ENCODE measurements at regions not wholly inside any gene's neighbourhood (a gene's known extent, or its start where the extent isn't known, plus 50 kb on each side); places are given as distances from the start of the nearest gene placed in this dataset.
"Not testable (repeated sequence)": the region's sequence is repeated elsewhere in the genome, so short reads cannot be mapped to it uniquely, and the experiment has no call there.

DNA sequence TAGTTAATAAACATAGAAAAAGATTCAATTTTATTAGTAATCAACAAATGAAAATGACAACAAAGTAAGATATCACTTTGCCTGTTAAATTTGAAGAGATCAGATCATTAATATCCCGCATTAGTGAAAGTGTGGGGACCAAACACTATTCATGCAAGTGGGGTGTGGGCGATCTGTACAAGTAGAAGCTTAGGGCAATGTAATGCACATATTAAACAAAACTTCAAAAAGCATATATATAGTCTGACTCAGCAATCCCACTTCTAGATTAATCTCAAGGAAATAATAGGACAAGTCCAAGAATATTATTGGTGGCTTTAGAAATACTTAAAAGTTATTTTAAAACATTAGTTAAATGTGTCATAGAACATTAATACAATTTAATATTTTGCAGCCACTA is 188.5 kb downstream of the LRRC70 start:
- no peak for DNase-seq

DNA sequence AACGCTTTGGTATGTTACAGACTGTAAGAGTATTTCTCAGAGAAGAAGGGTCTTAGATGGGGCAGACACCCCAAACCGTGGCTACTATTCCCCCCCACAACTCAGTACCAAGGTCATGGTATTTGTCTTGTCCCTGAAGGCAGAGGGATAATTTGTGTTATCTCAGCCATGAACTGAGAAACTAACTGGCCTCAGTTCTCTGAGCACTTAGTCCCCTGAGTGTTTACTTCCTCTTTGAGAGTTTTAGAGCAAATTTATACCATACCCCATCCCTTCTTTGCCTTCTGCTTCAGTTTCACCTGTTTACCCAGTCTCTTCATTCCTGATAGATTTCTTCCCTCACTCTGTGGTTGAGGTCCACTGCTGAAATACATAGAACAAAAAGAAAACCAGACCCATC is 183.9 kb downstream of the LRRC70 start:
- DNase-seq, result no peak

GRCh38 chr5:62757686-62758085 is 179.1 kb downstream of the LRRC70 start:
- not testable (repeated sequence) for DNase-seq

- not testable (repeated sequence) for DNase-seq
These were observed 174.4 kb downstream of the LRRC70 start for GRCh38 chr5:62752998-62753367.

- DNase-seq, result not testable (repeated sequence)
These were observed 173.7 kb downstream of the LRRC70 start for GRCh38 chr5:62752056-62752997.

- DNase-seq, result no peak
These were observed 163.6 kb downstream of the LRRC70 start for GRCh38 chr5:62742207-62742606.

- no peak for DNase-seq
These were observed 163.1 kb downstream of the LRRC70 start for GRCh38 chr5:62741761-62742160.

GRCh38 chr5:62737766-62738165 is 159.1 kb downstream of the LRRC70 start:
- DNase-seq, result no peak

GRCh38 chr5:62732677-62733121 is 154.1 kb downstream of the LRRC70 start:
- peak; percentile 2 for DNase-seq

DNA sequence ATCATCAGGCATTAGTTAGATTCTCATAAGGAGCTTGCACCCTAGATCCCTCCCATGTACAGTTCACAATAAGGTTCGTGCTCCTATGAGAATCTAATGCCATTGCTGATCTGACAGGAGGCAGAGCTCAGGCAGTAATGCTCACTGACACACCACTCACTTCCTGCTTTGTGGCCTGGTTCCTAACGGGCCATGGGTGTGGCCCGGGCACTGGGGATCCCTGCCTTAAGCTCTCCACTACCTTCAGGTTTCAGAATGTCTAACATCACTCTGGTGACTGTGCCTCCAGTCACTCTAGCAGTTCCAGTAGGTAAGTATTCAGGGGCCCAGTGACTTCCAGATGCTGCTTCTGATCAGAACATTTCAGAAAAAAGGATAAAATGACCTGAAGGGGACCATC is 152.4 kb downstream of the LRRC70 start:
- DNase-seq, result no peak

DNA sequence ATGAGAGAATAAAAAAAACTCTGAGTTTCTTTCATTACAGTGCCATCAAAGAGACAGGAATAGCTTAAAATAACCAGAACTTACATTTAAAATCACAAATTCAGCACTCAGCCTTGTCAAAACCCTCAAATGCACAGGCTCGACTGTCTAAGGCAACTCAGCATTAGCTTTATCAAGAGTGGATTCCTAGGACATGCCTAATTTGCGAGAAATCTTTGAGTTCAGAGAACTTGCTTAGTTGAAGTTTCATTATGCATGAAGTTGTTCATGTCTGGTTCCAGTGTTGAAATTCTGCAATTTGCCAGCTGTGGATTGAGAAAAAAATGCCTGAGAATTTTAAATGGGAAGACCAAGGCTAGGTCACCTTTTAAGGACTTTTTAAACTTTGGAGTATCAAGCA is 151.1 kb downstream of the LRRC70 start:
- DNase-seq, result no peak

- DNase-seq, result no peak
These were observed 149.2 kb downstream of the LRRC70 start for GRCh38 chr5:62727861-62728260.

GRCh38 chr5:62727184-62727583 is 148.6 kb downstream of the LRRC70 start:
- no peak for DNase-seq

DNA sequence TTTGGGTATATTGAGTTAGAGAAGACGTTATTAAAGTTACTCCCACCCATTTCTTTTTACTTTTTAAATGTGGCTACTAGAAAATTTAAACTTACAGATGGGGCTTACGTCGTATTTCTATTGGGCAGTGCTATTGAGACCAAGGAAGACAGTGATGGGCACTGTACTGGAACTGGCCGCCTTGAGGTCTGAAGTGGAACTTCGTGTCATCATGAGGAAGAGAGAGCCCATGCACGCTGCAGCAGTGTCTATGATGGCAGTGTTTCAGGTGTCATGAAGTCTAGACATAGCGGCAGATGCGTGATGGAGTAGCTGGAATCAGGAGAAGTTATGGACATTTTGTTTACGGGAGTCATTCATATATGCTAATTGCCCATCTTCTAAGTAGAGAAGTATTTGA is 143.7 kb downstream of the LRRC70 start:
- DNase-seq, result no peak

- DNase-seq, result peak; percentile 5
These were observed 141.4 kb downstream of the LRRC70 start for GRCh38 chr5:62720031-62720441.

DNA sequence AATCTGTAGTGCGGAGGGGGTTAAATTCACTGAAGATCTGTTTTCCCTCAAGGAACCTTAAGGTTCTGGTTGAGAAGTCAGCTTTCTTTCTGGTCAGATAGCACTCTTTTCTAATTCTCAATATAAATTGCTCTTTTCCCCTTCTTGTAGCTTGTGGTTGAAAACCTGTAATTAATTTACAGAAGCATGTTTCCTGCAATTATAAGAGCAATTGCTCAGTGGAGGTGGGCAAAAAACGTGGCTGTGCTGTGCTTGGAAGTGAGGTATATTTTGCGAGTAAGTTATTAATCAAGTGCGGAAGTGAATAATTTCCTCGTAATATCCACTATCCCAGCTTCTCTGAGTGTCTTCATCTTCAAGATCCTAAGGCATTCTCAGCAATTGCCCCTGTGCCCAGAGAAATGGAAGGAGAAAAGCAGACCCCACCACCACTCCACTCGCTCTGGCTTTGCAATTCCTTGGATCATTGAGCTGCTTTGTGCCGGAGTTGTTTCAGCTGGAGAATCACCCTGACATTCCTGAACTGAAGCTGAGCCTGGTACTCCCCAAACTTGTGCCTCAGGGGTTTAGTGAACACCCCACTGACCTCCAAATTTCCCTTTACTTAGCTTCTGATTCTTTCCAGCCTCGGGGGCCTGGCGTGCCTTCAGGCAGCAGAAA is 140.6 kb downstream of the LRRC70 start:
- no peak for DNase-seq

- no peak for DNase-seq
These were observed 139.7 kb downstream of the LRRC70 start for GRCh38 chr5:62718324-62718723.

GRCh38 chr5:62717301-62717933 is 138.8 kb downstream of the LRRC70 start:
- no peak for DNase-seq

DNA sequence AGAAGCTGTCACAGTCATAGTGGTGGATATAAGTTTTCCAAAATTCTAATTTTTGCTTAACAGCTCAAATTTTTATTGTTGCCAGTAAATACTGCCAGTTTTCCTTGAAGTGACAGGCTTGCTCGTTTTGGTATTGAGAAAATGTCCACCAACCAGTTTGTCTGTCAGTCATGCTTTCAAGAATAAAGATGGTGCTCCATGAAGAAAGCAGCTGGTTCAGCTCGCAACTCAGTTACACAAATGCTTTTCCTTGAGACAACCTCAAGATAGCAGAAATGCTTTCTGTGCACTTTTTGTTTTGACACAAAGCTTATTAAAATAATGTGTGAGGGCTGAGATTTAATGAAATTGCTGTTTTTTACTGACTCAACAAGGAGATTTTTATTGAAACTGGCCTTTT is 135.7 kb downstream of the LRRC70 start:
- DNase-seq, result no peak

DNA sequence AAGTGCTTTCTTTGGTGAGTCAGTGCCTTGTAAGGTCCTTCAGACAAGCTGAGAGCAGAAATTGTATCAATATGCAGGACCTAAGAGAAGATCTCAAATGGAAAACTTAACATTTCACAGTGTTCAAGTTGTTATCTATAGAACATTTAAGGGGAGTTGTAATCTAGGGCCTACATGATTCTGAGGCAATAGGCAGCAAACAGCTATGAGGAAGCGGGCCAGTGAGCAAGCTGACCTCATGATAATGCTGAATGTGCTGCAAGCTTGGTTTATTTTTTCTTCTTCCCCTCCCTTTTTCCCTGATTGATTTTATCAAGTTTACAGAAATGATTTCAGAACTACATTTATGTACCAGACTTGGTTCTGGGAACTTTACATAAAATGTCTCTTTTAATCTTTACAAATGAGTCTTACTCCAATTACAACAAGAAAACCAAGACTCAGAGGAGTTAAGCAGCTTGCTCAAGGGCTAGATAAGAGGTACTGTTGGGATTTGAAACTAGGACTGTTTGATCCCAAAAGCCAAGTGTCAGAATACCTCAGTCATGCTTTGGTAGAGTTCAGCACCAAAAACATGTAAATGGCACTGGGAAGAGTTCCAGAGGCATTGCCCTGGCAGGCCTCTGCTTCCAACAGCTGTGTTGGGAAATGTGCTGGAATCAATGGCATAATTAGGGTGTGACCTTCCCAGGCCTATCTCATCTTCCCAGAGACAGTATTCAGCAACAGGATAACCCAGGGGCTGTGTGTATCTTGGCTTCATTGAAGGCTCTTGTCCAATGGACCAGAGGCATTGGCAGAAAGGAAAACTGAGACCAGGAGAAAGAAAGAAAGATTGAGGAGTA is 130.1 kb downstream of the LRRC70 start:
- no peak for DNase-seq

DNA sequence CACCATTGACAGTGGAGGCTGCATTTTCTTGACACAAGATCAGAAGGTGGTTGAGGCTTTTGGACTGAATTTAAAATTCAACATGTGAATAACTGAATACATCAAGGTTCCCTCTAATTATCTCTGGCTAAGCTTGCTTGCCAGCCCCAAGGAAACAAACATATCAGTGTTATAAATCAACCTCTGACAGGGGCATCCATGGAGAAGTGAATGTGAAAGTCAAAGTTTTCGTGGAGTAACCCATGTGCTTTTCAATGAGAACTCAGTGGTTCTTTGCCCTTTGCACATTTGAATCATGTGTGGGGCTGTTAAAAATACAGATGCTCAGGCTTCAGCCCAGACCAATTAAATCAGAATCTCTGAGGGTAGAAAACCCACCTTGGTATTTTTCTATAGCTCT is 128.9 kb downstream of the LRRC70 start:
- DNase-seq, result no peak

GRCh38 chr5:62707131-62707530 is 128.5 kb downstream of the LRRC70 start:
- no peak for DNase-seq
